Glutamatergic neuron (in vitro differentiated cells): ENCODE measurements at regions not wholly inside any gene's neighbourhood (a gene's known extent, or its start where the extent isn't known, plus 50 kb on each side); places are given as distances from the start of the nearest gene placed in this dataset.
"Not testable (repeated sequence)": the region's sequence is repeated elsewhere in the genome, so short reads cannot be mapped to it uniquely, and the experiment has no call there.

Experiments used
- DNase-seq: peaks from one replicate; pipeline ENCODE4 v3.0.0; 2022
- H3K27ac Mint-ChIP-seq: one replicate; pipeline ENCODE4 v1.8.0; 2020; ENCODE audit warnings: mild to moderate bottlenecking, mixed read lengths, inconsistent platforms; ENCODE audit not compliant: unreplicated experiment
- H3K27me3 Mint-ChIP-seq: one replicate; pipeline ENCODE4 v1.8.0; 2020; ENCODE audit warnings: mild to moderate bottlenecking, moderate library complexity, mixed read lengths, inconsistent platforms; ENCODE audit not compliant: unreplicated experiment
- H3K36me3 Mint-ChIP-seq: one replicate; pipeline ENCODE4 v1.8.0; 2020; ENCODE audit warnings: mild to moderate bottlenecking, mixed read lengths, inconsistent platforms; ENCODE audit not compliant: unreplicated experiment
- H3K4me1 Mint-ChIP-seq: one replicate; pipeline ENCODE4 v1.8.0; 2020; ENCODE audit warnings: mild to moderate bottlenecking, low read depth, mixed read lengths, inconsistent platforms; ENCODE audit not compliant: unreplicated experiment
- H3K4me3 Mint-ChIP-seq: one replicate; pipeline ENCODE4 v1.8.0; 2020; ENCODE audit warnings: mild to moderate bottlenecking, mixed read lengths, inconsistent platforms; ENCODE audit not compliant: unreplicated experiment
- H3K9me3 Mint-ChIP-seq: one replicate; pipeline ENCODE4 v1.8.0; 2020; ENCODE audit warnings: mild to moderate bottlenecking, moderate library complexity, mixed read lengths, inconsistent platforms; ENCODE audit not compliant: unreplicated experiment
- TF ChIP-seq, protein P1 (sequence below): fragments of 200-600 bp; sonication (generic); IDR thresholded peaks from one replicate; pipeline ENCODE4 v1.5.0; 2021; ENCODE audit not compliant: partially characterized antibody, unreplicated experiment

DNA sequence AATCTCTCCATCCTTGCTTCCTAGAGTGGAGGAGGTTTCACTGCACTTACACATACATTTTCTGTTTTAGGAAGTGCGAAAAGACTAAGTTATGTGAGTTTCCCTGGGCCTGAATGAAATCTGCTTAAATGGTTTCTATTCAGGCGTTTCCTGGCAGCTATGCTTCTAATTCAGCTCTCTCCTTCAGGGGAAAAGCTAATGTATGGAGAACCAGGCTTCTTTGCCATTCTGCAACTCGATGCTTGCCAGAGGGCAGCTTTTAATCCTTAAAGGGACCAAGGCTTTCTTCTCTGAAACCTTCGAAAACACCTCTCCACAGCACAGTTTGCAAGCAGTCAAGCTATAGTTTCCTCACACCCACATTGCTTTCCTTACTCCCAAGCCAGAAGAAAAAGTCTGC is 89.5 kb upstream of the ARX start:
- Mint-ChIP-seq H3K36me3 (no peaks in the 10 kb centered on the region), H3K4me1 (no peaks in the 10 kb centered on the region), H3K27me3 (no peaks in the 10 kb centered on the region), H3K27ac (no peak overlapping the region), H3K9me3 (no peaks in the 10 kb centered on the region), H3K4me3 (no peak overlapping the region)
- DNase-seq = no peak
- TF ChIP-seq, protein P1, sequence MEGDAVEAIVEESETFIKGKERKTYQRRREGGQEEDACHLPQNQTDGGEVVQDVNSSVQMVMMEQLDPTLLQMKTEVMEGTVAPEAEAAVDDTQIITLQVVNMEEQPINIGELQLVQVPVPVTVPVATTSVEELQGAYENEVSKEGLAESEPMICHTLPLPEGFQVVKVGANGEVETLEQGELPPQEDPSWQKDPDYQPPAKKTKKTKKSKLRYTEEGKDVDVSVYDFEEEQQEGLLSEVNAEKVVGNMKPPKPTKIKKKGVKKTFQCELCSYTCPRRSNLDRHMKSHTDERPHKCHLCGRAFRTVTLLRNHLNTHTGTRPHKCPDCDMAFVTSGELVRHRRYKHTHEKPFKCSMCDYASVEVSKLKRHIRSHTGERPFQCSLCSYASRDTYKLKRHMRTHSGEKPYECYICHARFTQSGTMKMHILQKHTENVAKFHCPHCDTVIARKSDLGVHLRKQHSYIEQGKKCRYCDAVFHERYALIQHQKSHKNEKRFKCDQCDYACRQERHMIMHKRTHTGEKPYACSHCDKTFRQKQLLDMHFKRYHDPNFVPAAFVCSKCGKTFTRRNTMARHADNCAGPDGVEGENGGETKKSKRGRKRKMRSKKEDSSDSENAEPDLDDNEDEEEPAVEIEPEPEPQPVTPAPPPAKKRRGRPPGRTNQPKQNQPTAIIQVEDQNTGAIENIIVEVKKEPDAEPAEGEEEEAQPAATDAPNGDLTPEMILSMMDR = no peak

DNA sequence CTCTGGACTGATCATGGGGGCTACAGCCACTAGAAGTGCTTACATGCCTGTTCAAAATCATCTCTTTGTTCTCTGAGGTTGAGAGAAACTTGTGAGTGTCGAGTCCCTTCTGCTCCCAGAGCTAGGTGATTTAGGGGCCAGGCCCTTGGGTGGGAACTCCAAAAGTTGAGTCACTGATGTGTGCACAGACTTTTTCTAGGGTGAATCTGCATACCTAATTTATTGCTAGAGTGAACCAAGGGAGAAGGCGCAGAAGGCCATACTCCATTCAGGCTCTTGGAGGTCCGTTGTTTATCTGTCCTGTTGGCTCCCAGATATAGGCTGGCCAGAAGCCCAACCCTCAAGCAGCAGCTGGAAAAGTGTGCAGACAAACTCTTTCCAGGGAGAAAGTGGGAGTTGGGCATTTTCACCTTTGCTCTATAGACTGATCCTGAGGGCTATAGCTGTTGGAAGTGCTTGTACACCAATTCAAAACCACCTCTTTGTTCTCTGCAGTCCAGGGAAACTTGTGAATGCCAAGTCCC is 80.8 kb upstream of the ARX start:
- Mint-ChIP-seq H3K4me1 (no peaks in the 10 kb centered on the region), H3K9me3 (peaks cover 1% of the 10 kb centered on the region), H3K4me3 (no peak overlapping the region), H3K27ac (no peak overlapping the region), H3K36me3 (no peaks in the 10 kb centered on the region), H3K27me3 (no peaks in the 10 kb centered on the region)
- TF ChIP-seq, protein P1 = no peak
- DNase-seq = no peak

DNA sequence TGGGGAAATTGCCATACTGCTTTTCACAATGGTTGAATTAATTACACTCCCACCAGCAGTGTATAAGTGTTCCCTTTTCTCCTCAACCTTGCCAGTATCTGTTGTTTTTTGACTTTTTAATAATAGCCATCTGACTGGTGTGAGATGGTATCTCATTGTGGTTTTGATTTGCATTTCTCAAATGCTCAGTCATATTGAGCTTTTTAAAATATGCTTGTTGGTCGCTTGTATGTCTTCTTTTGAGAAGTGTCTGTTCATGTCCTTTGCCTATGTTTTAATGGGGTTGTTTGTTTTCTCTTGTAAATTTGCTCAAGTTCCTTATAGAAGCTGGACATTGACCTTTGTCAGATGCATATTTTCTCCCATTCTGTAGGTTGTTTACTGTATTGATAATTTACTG is 75.4 kb upstream of the ARX start:
- not testable (repeated sequence) for H3K36me3 Mint-ChIP-seq, DNase-seq, H3K9me3 Mint-ChIP-seq, H3K4me3 Mint-ChIP-seq, H3K4me1 Mint-ChIP-seq, H3K27me3 Mint-ChIP-seq, H3K27ac Mint-ChIP-seq

DNA sequence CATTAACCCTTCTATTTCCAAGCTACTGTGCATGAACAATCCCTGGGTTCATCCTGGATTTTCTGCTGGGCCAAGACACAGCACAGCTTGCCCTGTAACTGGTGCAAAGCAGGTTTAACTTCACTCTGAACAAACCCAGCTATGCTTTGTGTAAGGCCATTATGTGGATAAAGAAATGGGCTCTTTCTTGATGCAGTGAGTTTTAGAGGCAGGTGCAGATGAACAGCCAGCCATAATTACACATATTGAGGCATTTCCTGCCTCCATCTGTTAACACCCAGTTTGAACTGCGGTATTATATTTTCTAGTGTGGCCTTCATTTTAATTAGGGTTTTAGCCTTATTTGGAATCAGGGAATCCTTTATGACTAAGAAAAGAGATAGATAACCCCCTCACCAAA is 68.7 kb upstream of the ARX start:
- TF ChIP-seq, protein P1 = no peak
- H3K36me3 Mint-ChIP-seq = no peaks in the 10 kb centered on the region
- no peak overlapping the region for H3K27ac Mint-ChIP-seq

DNA sequence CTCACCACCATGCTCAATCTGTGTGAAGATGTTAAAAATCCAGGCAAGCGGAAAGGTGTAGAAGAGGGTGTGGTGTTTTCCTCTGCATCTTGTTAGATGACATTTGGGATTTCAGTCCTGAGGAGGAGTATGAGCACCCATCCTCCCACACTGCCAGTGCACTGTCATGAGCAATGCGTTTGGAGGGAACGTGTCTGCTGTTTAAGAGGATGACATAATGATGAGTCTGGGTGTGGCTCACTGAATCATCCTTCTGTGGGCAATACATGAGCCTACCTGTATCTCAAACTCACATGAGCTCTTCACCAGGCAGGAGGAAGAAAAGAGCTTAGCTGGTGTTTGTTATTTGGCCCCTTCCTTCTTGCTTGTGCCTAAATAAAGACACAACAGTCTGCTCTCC is 67.9 kb upstream of the ARX start:
- TF ChIP-seq, protein P1 = no peak
- Mint-ChIP-seq H3K9me3 (no peaks in the 10 kb centered on the region), H3K4me3 (no peak overlapping the region), H3K27me3 (no peaks in the 10 kb centered on the region), H3K36me3 (no peaks in the 10 kb centered on the region), H3K27ac (no peak overlapping the region), H3K4me1 (no peaks in the 10 kb centered on the region)
- no peak for DNase-seq

More for the DNA sequence above, 68.7 kb upstream of the ARX start:
- H3K4me1 Mint-ChIP-seq = no peaks in the 10 kb centered on the region
- H3K4me3 Mint-ChIP-seq = no peak overlapping the region
- no peaks in the 10 kb centered on the region for H3K27me3 Mint-ChIP-seq
- no peak for DNase-seq
- no peaks in the 10 kb centered on the region for H3K9me3 Mint-ChIP-seq

DNA sequence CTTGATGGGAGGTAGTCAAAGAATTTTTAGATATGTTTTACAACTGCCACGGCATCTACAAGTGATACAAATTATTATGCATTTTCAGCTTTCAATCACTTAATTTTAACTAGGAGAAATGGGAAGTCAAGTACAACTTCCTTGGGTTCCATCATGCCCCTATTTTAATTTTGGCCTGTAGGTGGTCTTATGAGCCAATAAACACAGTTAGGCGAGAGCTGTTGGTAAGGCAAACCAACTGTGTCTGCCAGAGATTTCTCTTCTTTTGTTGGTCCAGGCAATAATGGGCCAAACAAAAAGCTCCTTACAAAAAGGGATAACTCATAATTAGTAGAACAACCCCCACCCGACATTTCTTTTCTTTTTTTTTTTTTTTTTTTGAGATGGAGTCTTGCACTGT is 63.3 kb upstream of the ARX start:
- TF ChIP-seq, protein P1 = no peak
- no peaks in the 10 kb centered on the region for H3K27me3 Mint-ChIP-seq

More for the DNA sequence above, 63.3 kb upstream of the ARX start:
- Mint-ChIP-seq H3K27ac (no peak overlapping the region), H3K9me3 (no peaks in the 10 kb centered on the region), H3K36me3 (no peaks in the 10 kb centered on the region), H3K4me3 (no peak overlapping the region), H3K4me1 (no peaks in the 10 kb centered on the region)
- no peak for DNase-seq
